Left ventricle myocardium superior (tissue), 1 donor: ENCODE measurements at regions not wholly inside any gene's neighbourhood (a gene's known extent, or its start where the extent isn't known, plus 50 kb on each side); places are given as distances from the start of the nearest gene placed in this dataset.
A peak's percentile ranks its signal among the peaks of the same experiment; 100 is the strongest.

Experiments
- ATAC-seq: fragments of 200-7000 bp; cut with Tn5 transposase; one replicate; pipeline ENCODE4 v1.9.1; 2020; ENCODE audit warnings: mild to moderate bottlenecking, moderate library complexity
- DNase-seq: peaks from one replicate; pipeline ENCODE4 v3.0.0-alpha.2; 2020
- intact Hi-C: fragments of 100-400 bp; cut with micrococcal nuclease; formaldehyde crosslinking; loops from one replicate; pipeline ENCODE4 v1.11.0; 2022
- donor health status: DM: no; HTN: yes; CAD: no; lungs with severe emphysema.

DNA sequence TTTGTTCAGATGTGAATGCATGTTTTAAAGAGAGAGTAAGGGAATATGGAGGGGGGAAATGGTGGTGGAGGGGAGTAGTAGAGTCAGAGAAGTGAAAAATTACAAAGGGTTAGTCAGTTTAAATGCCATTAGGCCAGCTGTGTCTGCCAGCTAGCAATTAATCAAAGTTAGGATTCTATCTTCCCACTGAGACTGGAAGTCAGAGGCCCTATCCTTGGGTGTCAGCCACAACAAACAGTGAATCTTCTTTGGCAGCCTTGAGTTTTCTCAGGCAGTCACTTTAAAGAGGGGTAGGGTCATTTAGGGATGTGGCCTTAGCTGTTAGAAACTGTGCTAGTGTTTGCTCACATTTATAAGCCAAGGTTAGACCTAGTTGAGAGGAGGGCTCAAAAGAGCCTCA, 120.5 kb upstream of the BTBD3 start:
- no peak for ATAC-seq
- intact Hi-C loops: no loop called here
- no peak for DNase-seq

DNA sequence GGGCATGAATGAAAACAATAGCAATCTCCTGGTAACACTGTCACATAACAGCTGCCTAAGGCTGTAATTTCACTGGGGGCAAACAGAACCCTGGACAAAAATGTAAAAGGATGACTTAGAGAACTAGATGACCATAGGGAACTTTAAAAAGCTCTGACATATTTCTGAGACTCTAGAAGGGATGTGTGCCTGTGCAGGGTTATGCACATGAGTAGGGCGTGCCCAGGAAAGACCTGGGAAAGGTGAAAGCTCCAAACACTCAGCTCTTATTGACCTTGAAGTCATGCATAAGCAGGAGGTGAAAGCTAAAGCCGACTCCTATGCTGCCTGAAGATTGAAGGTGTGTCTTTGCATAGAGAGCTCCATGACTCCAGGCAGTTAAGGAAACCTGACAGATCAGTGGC, 118.4 kb upstream of the BTBD3 start:
- intact Hi-C loops: no loop called here
- no peak for ATAC-seq
- DNase-seq: no peak

DNA sequence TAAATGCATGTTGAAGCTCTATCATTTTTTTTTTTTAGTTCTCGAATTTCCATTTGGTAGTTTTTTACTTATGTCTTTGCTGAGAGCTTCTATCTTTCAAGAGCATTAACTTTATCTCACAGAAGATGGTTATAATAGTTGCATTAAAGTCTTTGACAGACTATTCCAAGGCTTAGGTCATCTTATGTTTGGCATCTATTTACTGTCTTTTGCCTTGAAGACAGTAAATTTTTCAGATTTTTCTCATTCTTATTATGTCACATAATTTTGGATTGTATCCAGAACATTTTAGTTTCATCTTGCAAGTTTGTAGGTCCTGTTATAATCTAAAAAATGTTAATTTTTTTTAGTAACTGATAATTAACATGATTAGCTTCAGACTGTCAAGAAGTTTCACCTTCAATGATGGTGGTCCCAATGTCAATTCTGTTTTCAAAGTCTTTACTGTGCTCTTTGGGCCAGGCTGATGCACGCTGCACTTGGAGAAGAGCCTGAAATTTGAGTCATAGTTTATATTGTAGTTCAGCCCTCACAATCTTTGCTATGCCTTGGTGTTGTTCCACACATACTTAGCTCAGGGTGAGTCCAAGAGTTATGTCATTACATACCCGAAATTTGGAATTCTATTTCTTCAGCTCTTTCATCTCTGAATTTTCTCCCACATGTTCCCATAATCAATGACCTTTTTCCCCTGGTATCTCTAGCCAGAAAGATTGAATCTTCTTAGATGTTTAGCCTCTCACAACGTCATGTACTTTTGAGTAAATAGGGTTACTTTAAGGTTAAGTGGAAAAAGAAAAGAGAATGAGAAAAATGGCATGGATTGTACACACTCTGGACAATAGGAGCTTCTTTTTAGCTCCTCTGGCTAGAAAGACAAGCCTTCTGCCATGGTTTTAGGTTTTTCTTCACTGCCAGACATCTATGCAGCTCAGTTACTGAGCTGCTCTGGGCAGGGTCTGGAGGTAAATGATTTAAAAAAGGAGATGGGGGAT, 110.3 kb upstream of the BTBD3 start:
- ATAC-seq (peak; percentile 64), DNase-seq (no peak)
- intact Hi-C loops: no loop called here

DNA sequence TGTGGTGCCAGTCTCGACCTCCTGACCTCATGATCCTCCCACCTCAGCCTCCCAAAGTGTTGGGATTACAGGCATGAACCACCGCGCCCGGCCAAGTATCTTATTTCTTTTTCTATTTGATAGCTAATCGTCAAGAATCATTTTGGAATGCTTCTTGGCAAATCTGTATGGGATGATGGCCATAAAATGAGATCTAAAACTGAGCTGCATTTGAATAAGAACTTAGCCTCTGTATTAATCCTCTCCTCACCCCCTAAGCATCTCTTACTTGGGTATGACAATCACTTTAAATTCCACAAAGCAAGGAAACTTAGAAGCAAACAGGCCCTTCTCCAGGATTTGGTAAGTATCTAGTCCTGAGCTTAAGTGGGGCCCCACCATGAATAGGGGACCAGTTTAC, 108.9 kb upstream of the BTBD3 start:
- no peak for ATAC-seq
- intact Hi-C loops: no loop called here
- DNase-seq: no peak

DNA sequence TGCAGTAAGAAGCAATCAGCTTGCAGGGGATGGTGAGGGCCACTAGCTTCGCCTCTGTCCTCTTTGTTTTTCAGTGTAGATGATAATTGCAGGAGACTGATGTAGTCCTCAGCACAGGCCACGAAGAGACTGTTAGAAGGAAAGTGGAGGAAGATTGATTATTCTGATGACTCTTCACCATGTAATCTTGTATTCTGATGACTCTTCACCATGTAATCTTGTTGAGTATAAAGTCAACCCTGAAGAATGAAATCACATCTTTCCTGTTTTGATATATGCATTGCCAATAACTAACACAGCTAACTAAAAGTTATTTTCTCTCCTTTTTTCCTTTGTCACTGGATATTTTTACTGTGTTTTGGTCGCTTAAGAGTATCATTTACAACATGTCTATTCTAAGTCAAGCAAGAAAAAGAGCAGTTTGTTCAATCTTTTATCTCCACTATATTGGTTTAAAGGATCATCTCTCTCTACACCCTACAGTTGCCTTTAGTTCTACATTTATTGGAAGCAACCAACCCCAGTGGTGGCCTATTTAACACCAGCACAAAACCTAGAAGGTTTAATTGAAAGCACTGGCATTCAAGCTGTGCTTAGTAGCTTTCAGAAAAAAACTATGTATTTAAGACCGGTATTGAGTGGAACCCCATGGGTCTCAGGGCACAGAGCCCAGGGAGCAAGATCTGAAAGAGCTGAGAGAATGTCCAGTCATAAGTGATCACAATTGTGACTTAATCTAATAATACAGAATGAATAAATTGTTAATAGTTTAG, 107.2 kb upstream of the BTBD3 start:
- intact Hi-C loops: no loop called here
- ATAC-seq (no peak), DNase-seq (no peak)

DNA sequence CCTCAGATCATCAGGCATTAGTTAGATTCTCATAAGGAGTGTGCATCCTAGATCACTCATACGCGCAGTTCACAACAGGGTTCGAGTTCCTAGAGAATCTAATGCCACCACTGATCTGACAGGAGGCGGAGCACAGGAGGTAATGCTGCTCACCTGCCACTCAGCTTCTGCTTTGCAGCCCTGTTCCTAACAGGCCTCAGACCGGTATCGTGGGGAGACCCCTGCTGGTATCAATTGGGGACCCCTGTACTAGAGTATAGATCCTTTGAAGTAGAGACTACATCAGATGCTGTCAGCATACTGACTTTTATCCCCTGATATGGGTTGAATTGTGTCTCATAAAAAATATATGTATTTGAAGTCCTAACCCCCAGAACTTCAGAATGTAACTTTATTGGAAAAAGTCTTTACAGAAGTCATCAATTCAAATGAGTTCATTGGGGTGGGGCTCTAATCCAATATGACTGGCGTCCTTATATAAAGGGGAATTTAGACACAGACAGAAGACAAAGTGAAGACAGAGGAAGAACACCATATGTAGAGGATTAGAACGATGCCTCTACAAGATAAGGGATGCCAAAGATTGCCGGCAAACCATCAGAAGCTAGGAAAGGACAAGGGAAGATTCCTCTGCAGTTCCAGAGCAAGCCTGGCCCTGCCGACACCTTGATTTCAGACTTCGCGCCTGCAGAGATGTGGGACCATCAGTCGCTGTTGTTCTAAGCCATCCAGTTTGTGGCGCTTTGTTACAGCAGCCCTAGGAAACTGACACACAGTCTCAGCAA, 104.4 kb upstream of the BTBD3 start:
- DNase-seq (no peak), ATAC-seq (no peak)
- intact Hi-C loops: no loop called here

DNA sequence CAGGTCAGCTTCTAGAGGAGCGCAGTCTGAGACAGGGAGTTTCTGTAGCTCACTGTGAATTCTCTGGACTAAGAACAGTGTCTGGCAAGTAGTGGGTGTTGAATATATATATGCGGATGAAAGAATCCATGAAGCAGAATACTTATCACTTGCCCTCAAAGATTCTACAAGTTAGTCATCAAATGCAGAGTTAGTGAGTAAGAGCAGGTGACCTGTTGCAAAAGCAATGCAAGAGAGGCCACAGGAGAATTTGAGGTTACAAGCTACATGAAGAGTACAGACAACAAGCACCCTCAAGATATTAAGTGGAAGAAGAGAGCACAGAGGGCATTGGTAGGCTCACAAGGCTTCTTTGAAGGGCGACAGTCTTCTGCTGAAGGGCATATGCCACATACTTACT, 103.4 kb upstream of the BTBD3 start:
- ATAC-seq (no peak), DNase-seq (no peak)
- intact Hi-C loops: no loop called here

DNA sequence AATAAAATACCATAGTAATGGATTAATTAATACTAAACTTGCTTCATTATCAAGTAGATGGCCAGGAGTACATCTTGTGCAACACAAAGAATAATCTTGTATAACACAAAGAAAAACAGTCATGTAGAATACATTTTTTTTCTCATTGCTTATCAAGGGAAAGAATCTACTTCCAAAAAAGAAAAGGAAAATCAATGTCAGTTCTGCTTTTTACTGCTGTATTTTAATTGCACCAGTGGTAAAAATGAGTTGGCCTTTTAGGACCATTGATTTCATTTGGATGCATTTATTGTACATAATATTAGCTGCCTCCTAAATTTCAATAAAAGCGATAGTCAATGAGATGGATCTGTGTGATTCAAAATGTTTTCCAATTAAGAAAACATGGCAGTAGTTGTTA, 96.9 kb upstream of the BTBD3 start:
- DNase-seq (no peak), ATAC-seq (no peak)
- intact Hi-C loops: no loop called here

DNA sequence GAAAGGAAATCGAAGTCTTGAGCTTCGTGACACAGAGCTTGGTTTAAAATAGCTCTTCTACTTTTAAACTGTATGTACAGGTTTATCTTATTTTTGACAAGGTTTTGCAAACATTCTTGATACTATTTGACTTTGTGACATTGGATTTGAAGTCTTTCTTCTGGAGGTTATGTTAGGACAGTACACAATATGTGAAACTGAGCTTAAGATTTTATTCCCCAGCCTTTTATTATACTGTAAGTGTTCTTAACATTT, 95.2 kb upstream of the BTBD3 start:
- DNase-seq: no peak
- intact Hi-C loops: no loop called here
- ATAC-seq: no peak

DNA sequence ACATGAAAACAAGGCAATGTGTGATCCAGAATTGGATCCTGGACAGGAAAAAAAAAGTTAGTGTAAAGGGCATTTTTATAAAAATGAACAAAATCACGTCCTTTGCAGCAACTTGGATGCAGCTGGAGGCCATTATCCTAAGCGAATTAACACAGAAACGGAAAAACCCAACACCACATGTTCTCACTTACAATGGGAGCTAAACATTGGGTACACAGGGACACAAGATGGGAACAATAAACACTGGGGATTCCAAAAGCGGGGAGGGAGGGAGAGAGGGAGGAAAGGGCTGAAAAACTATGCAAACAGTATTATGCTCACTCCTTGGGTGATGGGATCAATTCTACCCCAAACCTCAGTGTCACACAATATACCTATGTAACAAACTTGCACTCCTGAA, 91.4 kb upstream of the BTBD3 start:
- ATAC-seq: no peak
- intact Hi-C loops: no loop called here
- DNase-seq: no peak

DNA sequence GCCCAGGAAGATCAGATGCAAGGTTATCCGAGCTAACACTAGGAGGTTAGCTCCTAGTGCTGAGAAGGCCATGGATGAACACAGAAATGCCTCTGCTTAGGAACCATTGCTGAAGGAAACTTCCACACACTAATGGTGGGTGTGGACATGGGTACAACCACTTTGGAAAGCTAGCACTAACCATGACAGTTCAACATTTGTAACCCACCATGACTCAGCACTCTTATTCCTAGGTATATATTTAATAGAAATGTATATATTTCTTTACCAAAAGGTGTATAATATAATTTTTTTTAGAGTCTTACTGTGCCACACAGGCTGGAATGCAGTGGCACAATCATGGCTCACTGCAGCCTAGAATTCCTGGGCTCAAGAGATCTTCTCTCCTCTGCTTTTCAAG, 85.3 kb upstream of the BTBD3 start:
- DNase-seq (no peak), ATAC-seq (no peak)
- intact Hi-C loops: no loop called here

DNA sequence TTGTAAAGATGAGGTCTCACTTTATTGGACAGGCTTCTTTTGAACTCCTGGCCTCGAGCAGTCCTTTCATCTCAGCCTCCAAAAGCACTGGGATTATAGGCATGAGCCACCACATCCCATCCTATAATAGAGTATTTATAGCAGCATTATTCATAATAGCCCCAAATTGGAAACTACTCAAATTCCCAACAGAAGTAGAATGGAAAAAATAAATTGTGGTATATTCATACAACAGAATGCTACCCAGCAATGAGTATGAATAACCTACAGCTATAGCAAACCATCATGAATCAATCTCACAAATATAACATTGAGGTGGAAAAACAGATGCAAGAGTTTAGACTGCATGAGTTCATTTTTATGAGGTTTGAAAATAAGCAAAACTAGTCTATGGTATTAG, 84.8 kb upstream of the BTBD3 start:
- intact Hi-C loops: no loop called here
- ATAC-seq: no peak
- DNase-seq: no peak

DNA sequence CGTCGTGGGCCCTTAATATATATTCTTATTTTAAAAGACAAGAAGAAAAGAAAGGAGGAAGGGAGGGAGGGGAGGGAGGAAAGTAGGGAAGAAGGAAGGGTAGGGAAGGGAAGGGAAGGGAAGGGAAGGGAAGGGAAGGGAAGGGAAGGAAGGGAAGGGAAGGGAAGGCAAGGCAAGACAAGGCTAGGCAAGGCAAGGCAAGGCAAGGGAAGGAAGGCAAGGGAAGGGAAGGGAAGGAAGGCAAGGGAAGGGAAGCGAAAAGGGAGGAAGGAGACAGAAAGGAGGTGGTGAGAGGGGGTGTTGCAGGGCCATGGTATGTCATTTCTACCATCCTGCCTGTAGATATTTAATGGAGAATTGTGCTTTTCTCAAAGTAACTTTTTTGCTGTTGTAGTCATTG, 83.9 kb upstream of the BTBD3 start:
- intact Hi-C loops: no loop called here
- no peak for DNase-seq
- no peak for ATAC-seq

DNA sequence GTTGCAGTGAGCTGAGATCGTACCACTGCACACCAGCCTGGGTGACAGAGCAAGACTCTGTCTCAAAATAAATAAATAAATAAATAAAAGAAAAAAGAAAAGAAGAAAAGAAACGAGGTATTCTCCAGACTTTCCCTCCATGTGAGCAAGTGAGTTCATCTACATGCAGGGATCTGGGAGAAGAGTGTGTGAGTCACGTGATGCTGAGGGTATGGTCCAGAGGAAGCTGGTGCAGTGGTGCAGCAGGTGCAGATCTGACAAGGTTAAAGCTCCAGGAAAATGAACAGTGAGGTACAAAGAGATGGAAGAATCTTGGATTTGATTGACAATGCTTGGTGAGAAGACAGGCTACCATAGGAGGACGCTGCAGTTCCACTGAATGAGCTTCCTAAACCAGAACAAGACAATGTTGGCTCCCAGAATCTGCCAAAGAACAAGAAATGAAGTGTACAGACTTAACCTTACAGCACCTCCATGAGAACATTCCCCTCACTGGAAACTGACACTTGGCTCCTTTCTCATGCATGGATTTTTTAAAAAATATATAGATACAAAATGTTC, 79.5 kb upstream of the BTBD3 start:
- no peak for DNase-seq
- intact Hi-C loops: no loop called here
- no peak for ATAC-seq

DNA sequence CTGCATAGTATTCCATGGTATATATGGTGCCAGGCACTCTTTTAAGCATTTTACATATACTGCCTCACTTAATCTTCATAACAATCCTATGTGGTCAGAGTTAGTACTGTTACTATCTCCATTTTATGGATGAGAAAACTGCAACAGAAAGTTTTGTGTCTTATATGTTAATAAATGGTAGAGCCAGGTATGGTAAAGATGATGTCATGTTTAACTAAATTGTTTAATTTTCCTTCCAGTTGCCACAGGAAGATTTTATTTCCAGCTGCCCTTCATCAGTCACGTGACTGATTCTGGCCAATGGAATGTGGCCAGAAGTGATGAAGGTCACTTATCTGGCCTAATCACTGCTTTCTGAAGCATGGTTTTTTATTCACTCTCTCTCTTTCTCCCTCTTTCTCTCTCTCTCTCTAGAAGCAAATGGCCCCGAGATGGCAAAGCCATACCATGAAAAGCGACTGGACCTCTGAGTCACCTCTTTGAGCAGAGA, 75.7 kb upstream of the BTBD3 start:
- ATAC-seq: no peak
- DNase-seq: no peak
- intact Hi-C loops: no loop called here

DNA sequence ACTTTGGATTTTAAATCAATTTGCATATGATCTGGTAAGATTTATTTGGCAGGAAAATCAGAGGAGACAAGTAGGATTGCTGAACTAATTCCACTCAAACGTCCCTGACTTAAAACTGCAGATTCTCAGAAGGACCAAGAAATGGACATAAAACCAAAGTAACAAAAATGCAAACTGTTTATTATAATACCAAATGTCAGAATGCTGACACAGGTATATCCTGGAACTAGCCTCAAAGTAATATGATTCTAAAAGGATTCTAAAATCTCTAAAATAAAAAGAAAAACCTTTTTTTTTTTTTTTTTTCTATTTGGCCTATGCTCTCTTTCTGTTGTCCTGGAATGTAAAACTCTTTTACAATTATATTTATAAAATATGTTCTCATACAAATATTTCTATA, 74.4 kb upstream of the BTBD3 start:
- intact Hi-C loops: no loop called here
- ATAC-seq (no peak), DNase-seq (no peak)

DNA sequence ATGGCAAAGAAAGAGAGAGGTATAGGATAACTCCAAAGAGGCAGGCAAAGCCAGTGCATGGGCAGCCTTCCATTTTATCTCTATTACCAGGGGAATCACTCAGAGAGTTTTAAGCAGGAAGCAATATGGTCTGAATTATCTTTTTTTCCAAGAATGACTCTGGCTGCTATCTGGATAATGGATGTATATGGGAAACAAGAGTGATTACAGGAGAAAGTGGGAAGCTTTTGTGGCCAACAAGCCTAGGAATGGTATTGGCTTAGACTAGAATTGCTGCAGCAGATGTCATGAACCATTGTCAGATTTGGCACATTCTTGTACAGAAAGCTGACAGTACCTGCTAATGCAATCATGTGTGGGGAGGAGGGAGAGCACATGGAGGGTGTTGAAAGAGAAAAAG, 73.0 kb upstream of the BTBD3 start:
- intact Hi-C loops: no loop called here
- DNase-seq: no peak

DNA sequence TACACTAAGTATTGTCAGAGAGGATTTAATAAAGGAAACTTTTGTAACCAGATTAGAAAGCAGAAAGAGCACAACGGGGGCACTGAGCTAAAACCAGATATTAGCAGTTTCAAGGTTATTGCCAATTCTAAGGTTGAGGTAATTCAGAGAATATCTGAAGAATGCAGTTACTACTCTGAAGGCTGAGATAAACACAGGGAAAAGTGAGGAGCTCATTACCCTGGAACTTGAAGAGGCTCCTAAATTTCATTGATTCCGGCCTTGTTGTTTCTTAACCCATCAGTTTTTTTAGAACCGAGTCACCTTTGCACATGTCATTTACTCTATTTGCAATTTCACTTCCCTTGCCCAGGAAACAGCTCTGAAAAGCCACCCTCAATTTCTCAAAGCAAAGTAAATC, 72.4 kb upstream of the BTBD3 start:
- intact Hi-C loops: no loop called here
- ATAC-seq: no peak
- no peak for DNase-seq

More for the DNA sequence above, 73.0 kb upstream of the BTBD3 start:
- no peak for ATAC-seq

DNA sequence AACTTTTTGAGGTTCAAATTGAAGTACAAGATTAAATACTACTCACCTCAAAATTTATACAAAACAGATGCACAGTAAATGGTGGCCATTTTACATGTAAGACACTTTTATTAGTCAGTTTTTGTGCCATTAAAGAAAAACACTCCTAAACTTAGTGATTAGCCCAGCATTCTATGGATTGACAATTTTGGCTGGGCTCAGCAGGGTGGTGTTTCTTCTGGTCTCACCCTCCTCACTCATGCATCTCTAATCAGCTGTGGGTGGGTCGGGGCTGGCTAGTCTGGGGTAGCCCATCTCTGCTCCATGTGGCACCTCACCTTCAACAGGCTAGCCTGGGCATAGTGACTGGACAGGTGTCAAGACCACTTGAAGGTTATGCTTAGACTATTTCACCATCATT, 71.6 kb upstream of the BTBD3 start:
- DNase-seq: no peak
- ATAC-seq: no peak
- intact Hi-C loops: no loop called here

DNA sequence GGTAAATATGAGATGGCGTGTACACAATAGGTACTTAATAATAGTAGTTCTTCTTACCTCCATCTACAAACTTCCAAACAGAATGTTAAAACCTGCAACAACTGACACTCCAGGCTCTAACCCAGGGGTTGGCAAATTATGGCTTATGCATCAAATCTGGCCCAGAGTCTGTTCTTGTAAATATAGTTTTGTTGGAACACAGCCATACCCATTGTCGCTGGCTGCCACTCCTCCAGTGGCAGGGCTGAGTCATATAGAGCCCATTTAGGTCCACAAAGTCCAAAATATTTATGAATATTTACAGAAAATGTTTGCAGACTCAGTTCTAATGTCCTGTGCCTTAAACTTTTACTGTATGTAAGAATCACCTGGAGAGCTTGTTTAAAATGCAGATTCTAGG, 69.9 kb upstream of the BTBD3 start:
- intact Hi-C loops: no loop called here
- ATAC-seq: no peak

More for the DNA sequence above, 69.9 kb upstream of the BTBD3 start:
- DNase-seq: no peak
